DOHH2 (cell line): ENCODE measurements at regions not wholly inside any gene's neighbourhood (a gene's known extent, or its start where the extent isn't known, plus 50 kb on each side); places are given as distances from the start of the nearest gene placed in this dataset.
"Not testable (repeated sequence)": the region's sequence is repeated elsewhere in the genome, so short reads cannot be mapped to it uniquely, and the experiment has no call there.

ENCODE experiments used
- CTCF ChIP-seq: fragments of 200-600 bp; sonication (generic); IDR thresholded peaks from one replicate; pipeline ENCODE4 v1.5.1; 2014; ENCODE audit warnings: antibody characterized with exemption, mild to moderate bottlenecking, low read depth, low read length; ENCODE audit not compliant: poor library complexity, severe bottlenecking
- EZH2phosphoT487 ChIP-seq: fragments of 200-600 bp; sonication (generic); IDR thresholded peaks from 2 replicates; pipeline ENCODE4 v1.6.1; 2017; ENCODE audit warnings: borderline replicate concordance, mild to moderate bottlenecking, antibody characterized with exemption, low read length, moderate library complexity, mixed read lengths

- TF ChIP-seq CTCF, EZH2phosphoT487: not testable (repeated sequence)
These were observed 458.5 kb downstream of the BRINP3 start for GRCh38 chr1:190019151-190019550.
